B cell (primary cell): ENCODE measurements at regions not wholly inside any gene's neighbourhood (a gene's known extent, or its start where the extent isn't known, plus 50 kb on each side); places are given as distances from the start of the nearest gene placed in this dataset.

ENCODE experiments used
- ATAC-seq: fragments of 200-7000 bp; cut with Tn5 transposase; one replicate; pipeline ENCODE4 v1.10.0; 2021; ENCODE audit warnings: low read depth, mild to moderate bottlenecking, moderate number of reproducible peaks, moderate library complexity
- CTCF ChIA-PET: fragments of 350-600 bp; sonication (Branson Sonifier 250); formaldehyde crosslinking; loops from one replicate; lab custom pipeline; 2021; ENCODE audit warnings: antibody characterized with exemption, inconsistent platforms; lab: Charles Lee
- POLR2A ChIA-PET: fragments of 350-600 bp; sonication (Branson Sonifier 250); formaldehyde crosslinking; loops from one replicate; lab custom pipeline; 2021; ENCODE audit warnings: antibody characterized with exemption; lab: Charles Lee
- DNase-seq: peaks from one replicate; pipeline ENCODE4 v3.0.0; 2013
- H2AFZ ChIP-seq: 2 replicates; pipeline ENCODE4 v1.6.1; 2012; ENCODE audit warnings: mild to moderate bottlenecking, low read depth, low read length; ENCODE audit not compliant: insufficient read depth, poor library complexity, severe bottlenecking
- H3K27ac ChIP-seq, 2 donors: 1 replicate in 1 of 2; 2 replicates in 1 of 2; pipeline ENCODE4 v1.5.1; 2012 to 2013; ENCODE audit warnings: low read length in 2 of 2, mild to moderate bottlenecking in 2 of 2, moderate library complexity in 1 of 2
- H3K27me3 ChIP-seq, 4 experiments: fragments of 200-600 bp in 1 of 4; sonication (generic) in 1 of 4; replicated peaks in 1 of 4; 1 replicate in 2 of 4; 2 replicates in 2 of 4; pipeline versions ENCODE4 v1.6.1 to v1.7.0; 2013 to 2016; ENCODE audit warnings: low read length in 3 of 4, mild to moderate bottlenecking in 2 of 4, mixed read lengths in 1 of 4, moderate library complexity in 1 of 4; ENCODE audit not compliant: insufficient read depth in 4 of 4, control insufficient read depth in 3 of 4; ENCODE audit errors: control extremely low read depth in 1 of 4
- H3K36me3 ChIP-seq, 2 experiments: replicated peaks in 1 of 2; 1 replicate in 1 of 2; 2 replicates in 1 of 2; pipeline versions ENCODE4 v1.6.1 to v1.7.1; 2013; ENCODE audit warnings: low read length in 1 of 2; ENCODE audit not compliant: insufficient read depth in 2 of 2, control insufficient read depth in 1 of 2; ENCODE audit errors: control extremely low read depth in 1 of 2, extremely low read depth in 1 of 2
- H3K4me1 ChIP-seq, 2 donors: fragments of 200-600 bp in 1 of 2; sonication (generic) in 1 of 2; 1 replicate in 1 of 2; 2 replicates in 1 of 2; pipeline versions ENCODE4 v1.5.1 to v1.6.1; 2013 to 2017; ENCODE audit warnings: low read length in 2 of 2; ENCODE audit not compliant: control insufficient read depth in 2 of 2, insufficient read depth in 2 of 2
- H3K4me2 ChIP-seq: replicated peaks from 2 replicates; pipeline ENCODE3; 2012; ENCODE audit warnings: mild to moderate bottlenecking, low read depth, low read length; ENCODE audit not compliant: poor library complexity, severe bottlenecking
- H3K4me3 ChIP-seq, 5 experiments: fragments of 200-600 bp in 1 of 5; sonication (generic) in 1 of 5; 1 replicate in 3 of 5; 2 replicates in 2 of 5; pipeline versions ENCODE4 v1.5.1 to v1.7.0; 2011 to 2016; ENCODE audit warnings: low read length in 4 of 5, mild to moderate bottlenecking in 4 of 5, low read depth in 2 of 5, control low read depth in 1 of 5, moderate library complexity in 1 of 5; ENCODE audit not compliant: insufficient read depth in 1 of 5; ENCODE audit errors: control extremely low read depth in 1 of 5, extremely low read depth in 1 of 5
- H3K79me2 ChIP-seq: fragments of 200-600 bp; sonication (generic); one replicate; pipeline ENCODE4 v1.6.0; 2016; ENCODE audit warnings: low read length; ENCODE audit not compliant: control insufficient read depth, insufficient read depth
- H3K9ac ChIP-seq: fragments of 200-600 bp; sonication (generic); 2 replicates; pipeline ENCODE4 v1.6.1; 2017; ENCODE audit warnings: mild to moderate bottlenecking, low read length, moderate library complexity
- H3K9me3 ChIP-seq, 3 donors: one replicate each; pipeline versions ENCODE4 v1.6.1 to v1.7.1; 2013; ENCODE audit warnings: low read length in 2 of 3; ENCODE audit not compliant: control insufficient read depth in 2 of 3, insufficient read depth in 1 of 3; ENCODE audit errors: control extremely low read depth in 1 of 3
- H4K20me1 ChIP-seq: 2 replicates; pipeline ENCODE4 v1.6.0; 2012; ENCODE audit warnings: mild to moderate bottlenecking, low read length; ENCODE audit not compliant: insufficient read depth, control insufficient read depth, poor library complexity, severe bottlenecking
- H3K27ac Mint-ChIP-seq: one replicate; pipeline ENCODE4 v1.8.0; 2021; ENCODE audit warnings: mixed read lengths
- H3K27me3 Mint-ChIP-seq: one replicate; pipeline ENCODE4 v1.8.0; 2021; ENCODE audit warnings: mixed read lengths
- H3K4me1 Mint-ChIP-seq: one replicate; pipeline ENCODE4 v1.8.0; 2021; ENCODE audit warnings: mixed read lengths
- H3K4me3 Mint-ChIP-seq: one replicate; pipeline ENCODE4 v1.8.0; 2021; ENCODE audit warnings: mixed read lengths
- H3K9me3 Mint-ChIP-seq: one replicate; pipeline ENCODE4 v1.8.0; 2022; ENCODE audit warnings: mixed read lengths; ENCODE audit not compliant: insufficient read depth
- CTCF ChIP-seq: fragments of 200-600 bp; IDR thresholded peaks from one replicate; pipeline ENCODE4 v1.8.0; 2022; ENCODE audit warnings: antibody characterized with exemption, mild to moderate bottlenecking
- EZH2 ChIP-seq: IDR thresholded peaks from 2 replicates; pipeline ENCODE4 v1.6.1; 2012; ENCODE audit warnings: borderline replicate concordance, low read depth, mild to moderate bottlenecking, moderate library complexity, low read length; ENCODE audit not compliant: insufficient read depth, poor library complexity, severe bottlenecking
- WGBS: methylation state at CpG from one replicate; pipeline ENCODE4 v1.1.5; 2013; ENCODE audit warnings: missing lambda C conversion rate; ENCODE audit not compliant: insufficient coverage; 5-methylcytosine and 5-hydroxymethylcytosine counted together
- intact Hi-C: fragments of 100-400 bp; cut with micrococcal nuclease; formaldehyde crosslinking; loops from one replicate; pipeline ENCODE4 v1.10.0; 2022

GRCh38 chr18:77528872-77529271 is 279.2 kb downstream of the GALR1 start:
- DNase-seq = no peak
- Mint-ChIP-seq H3K27ac (no peak overlapping the region), H3K27me3 (no peaks in the 10 kb centered on the region), H3K9me3 (peaks cover 11% of the 10 kb centered on the region), H3K4me1 (no peaks in the 10 kb centered on the region), H3K4me3 (no peak overlapping the region)
- no peaks in the 10 kb centered on the region for H3K36me3 ChIP-seq
- ATAC-seq = no peak
- no peak overlapping the region for H3K4me3 ChIP-seq
- no peak overlapping the region for H3K9ac ChIP-seq
- no peak overlapping the region for H2AFZ ChIP-seq
- ChIA-PET CTCF (no interaction called here), POLR2A (no interaction called here)
- intact Hi-C loops = no loop called here
- H4K20me1 ChIP-seq = no peaks in the 10 kb centered on the region
- H3K27ac ChIP-seq = no peak overlapping the region
- peaks cover 0 to 6% (median 0%) of the 10 kb centered on the region in 3 donors for H3K9me3 ChIP-seq
- TF ChIP-seq CTCF (no peak), EZH2 (no peak)
- no peaks in the 10 kb centered on the region for H3K4me1 ChIP-seq
- WGBS = 67% methylated on average over 2 of the region's 3 CpGs
- H3K79me2 ChIP-seq = no peaks in the 10 kb centered on the region
- H3K27me3 ChIP-seq = no peaks in the 10 kb centered on the region
- H3K4me2 ChIP-seq = no peak overlapping the region

GRCh38 chr18:77529492-77530176 is 280.0 kb downstream of the GALR1 start:
- Histone ChIP-seq H4K20me1 (no peaks in the 10 kb centered on the region), H3K4me1 (no peaks in the 10 kb centered on the region), H3K4me2 (no peak overlapping the region), H3K9ac (no peak overlapping the region), H3K9me3 (peaks cover 0 to 6% (median 0%) of the 10 kb centered on the region in 3 donors), H2AFZ (no peak overlapping the region), H3K4me3 (no peak overlapping the region), H3K36me3 (no peaks in the 10 kb centered on the region), H3K27me3 (no peaks in the 10 kb centered on the region), H3K27ac (no peak overlapping the region), H3K79me2 (no peaks in the 10 kb centered on the region)
- Mint-ChIP-seq H3K27me3 (no peaks in the 10 kb centered on the region), H3K4me1 (no peaks in the 10 kb centered on the region), H3K4me3 (no peak overlapping the region), H3K9me3 (peaks cover 11% of the 10 kb centered on the region), H3K27ac (no peak overlapping the region)
- intact Hi-C loops = no loop called here
- WGBS = 80% methylated on average over 1 of the region's 7 CpGs
- ChIA-PET POLR2A (no interaction called here), CTCF (no interaction called here)
- no peak for TF ChIP-seq CTCF
- no peak for TF ChIP-seq EZH2
- ATAC-seq (no peak), DNase-seq (no peak)
